ENCODE measurements at regions not wholly inside any gene's neighbourhood (a gene's known extent, or its start where the extent isn't known, plus 50 kb on each side); places are given as distances from the start of the nearest gene placed in this dataset.

- TF ChIP-seq ZNF425 (CRISPR knock-in tag; conservative IDR thresholded peaks at IDR 0.05) = no peak
- TF ChIP-seq CREB1 (CRISPR knock-in tag; IDR thresholded peaks at IDR 0.05) = no peak
- TF ChIP-seq FOXK1 (CRISPR knock-in tag; IDR thresholded peaks at IDR 0.05) = no peak
- no peak for TF ChIP-seq MAX (CRISPR knock-in tag; IDR thresholded peaks at IDR 0.05)
- no peak for TF ChIP-seq FOXP4 (CRISPR knock-in tag; IDR thresholded peaks at IDR 0.05)
- TF ChIP-seq FOXJ3 (CRISPR knock-in tag; IDR thresholded peaks at IDR 0.05; ENCODE audit: borderline replicate concordance) = no peak
- TF ChIP-seq CTCF (IDR thresholded peaks at IDR 0.05) = no peak
- no peak for TF ChIP-seq TEAD4 (CRISPR knock-in tag; IDR thresholded peaks at IDR 0.05)
- no peak for TF ChIP-seq AFF4 (CRISPR knock-in tag; IDR thresholded peaks at IDR 0.05; ENCODE audit: borderline replicate concordance)
- no peak for TF ChIP-seq ETV6 (CRISPR knock-in tag; IDR thresholded peaks at IDR 0.05)
- no peak for TF ChIP-seq JUN (CRISPR knock-in tag; IDR thresholded peaks at IDR 0.05)
Measured at GRCh38 chr2:221205103-221205673, 366.9 kb downstream of the EPHA4 start.

Data from WTC11 (cell line).